SK-N-SH treated with all-trans-retinoic acid at 6 μM for 48 hours (cell line): ENCODE measurements at regions not wholly inside any gene's neighbourhood (a gene's known extent, or its start where the extent isn't known, plus 50 kb on each side); places are given as distances from the start of the nearest gene placed in this dataset.

ENCODE experiments used
- ATAC-seq: fragments of 200-7000 bp; cut with Tn5 transposase; 3 replicates; pipeline ENCODE4 v1.9.1; 2020; ENCODE audit warnings: mild to moderate bottlenecking, moderate library complexity
- BACH2 ChIP-seq: fragments of 250-450 bp; sonication (Bioruptor Pico); IDR thresholded peaks from 2 replicates; pipeline ENCODE4 v1.9.0; 2021; ENCODE audit warnings: mild to moderate bottlenecking, borderline replicate concordance
- CSDC2 ChIP-seq: fragments of 250-450 bp; sonication (Bioruptor Pico); IDR thresholded peaks from 2 replicates; pipeline ENCODE4 v1.5.0; 2020; ENCODE audit warnings: mild to moderate bottlenecking, moderate library complexity
- ESRRG ChIP-seq: fragments of 250-450 bp; sonication (Bioruptor Pico); IDR thresholded peaks from 2 replicates; pipeline ENCODE4 v1.6.1; 2021; ENCODE audit warnings: mild to moderate bottlenecking
- ISL1 ChIP-seq: fragments of 250-450 bp; sonication (Bioruptor Pico); IDR thresholded peaks from 2 replicates; pipeline ENCODE4 v2.1.2; 2022; ENCODE audit warnings: mild to moderate bottlenecking, moderate library complexity
- OSR1 ChIP-seq: fragments of 250-450 bp; sonication (Bioruptor Pico); IDR thresholded peaks from 2 replicates; pipeline ENCODE4 v1.8.0; 2022; ENCODE audit warnings: moderate library complexity, mild to moderate bottlenecking, inconsistent platforms
- PATZ1 ChIP-seq: fragments of 250-450 bp; sonication (Bioruptor Pico); IDR thresholded peaks from 2 replicates; pipeline ENCODE4 v1.8.0; 2020; ENCODE audit warnings: mild to moderate bottlenecking, moderate library complexity, borderline replicate concordance
- PPARA ChIP-seq: fragments of 250-450 bp; sonication (Bioruptor Pico); IDR thresholded peaks from 2 replicates; pipeline ENCODE4 v1.5.0; 2020; ENCODE audit warnings: mild to moderate bottlenecking, borderline replicate concordance
- RARB ChIP-seq: fragments of 250-450 bp; sonication (Bioruptor Pico); IDR thresholded peaks from 2 replicates; pipeline ENCODE4 v1.8.0; 2021; ENCODE audit warnings: mild to moderate bottlenecking, moderate library complexity
- SNAI2 ChIP-seq: fragments of 250-450 bp; sonication (Bioruptor Pico); IDR thresholded peaks from 2 replicates; pipeline ENCODE4 v1.5.0; 2020; ENCODE audit warnings: mild to moderate bottlenecking, moderate library complexity
- TCF4 ChIP-seq: fragments of 250-450 bp; sonication (Bioruptor Pico); IDR thresholded peaks from 2 replicates; pipeline ENCODE4 v1.8.0; 2021; ENCODE audit warnings: mild to moderate bottlenecking, moderate library complexity, borderline replicate concordance
- TOX ChIP-seq: fragments of 250-450 bp; sonication (Bioruptor Pico); IDR thresholded peaks from 2 replicates; pipeline ENCODE4 v1.8.0; 2021; ENCODE audit warnings: mild to moderate bottlenecking, moderate library complexity, borderline replicate concordance
- TSHZ2 ChIP-seq: fragments of 250-450 bp; sonication (Bioruptor Pico); IDR thresholded peaks from 2 replicates; pipeline ENCODE4 v1.5.0; 2020; ENCODE audit warnings: mild to moderate bottlenecking, moderate library complexity
- ZC3H10 ChIP-seq: fragments of 250-450 bp; sonication (Bioruptor Pico); IDR thresholded peaks from 2 replicates; pipeline ENCODE4 v1.5.1; 2021; ENCODE audit warnings: mild to moderate bottlenecking, moderate library complexity
- ZFP3 ChIP-seq: fragments of 250-450 bp; sonication (Bioruptor Pico); IDR thresholded peaks from 2 replicates; pipeline ENCODE4 v1.5.0; 2020; ENCODE audit warnings: mild to moderate bottlenecking, moderate library complexity
- ZFP30 ChIP-seq: fragments of 450-650 bp; formaldehyde crosslinking; IDR thresholded peaks from 2 replicates; pipeline ENCODE4 v1.5.0; 2022; ENCODE audit warnings: mild to moderate bottlenecking, moderate library complexity
- ZNF565 ChIP-seq: fragments of 450-650 bp; formaldehyde crosslinking; conservative IDR thresholded peaks from 2 replicates; pipeline ENCODE4 v1.5.0; 2020; ENCODE audit warnings: low read depth, mild to moderate bottlenecking, moderate library complexity
- ZNF70 ChIP-seq: fragments of 450-650 bp; formaldehyde crosslinking; IDR thresholded peaks from 2 replicates; pipeline ENCODE4 v1.5.0; 2020; ENCODE audit warnings: mild to moderate bottlenecking, moderate library complexity
- TF ChIP-seq, protein P1 (sequence below): fragments of 250-450 bp; sonication (Bioruptor Pico); IDR thresholded peaks from 2 replicates; pipeline ENCODE4 v1.8.0; 2021; ENCODE audit warnings: low read depth, mild to moderate bottlenecking, moderate library complexity, borderline replicate concordance
- TF ChIP-seq, protein P2 (sequence below): fragments of 250-450 bp; sonication (Bioruptor Pico); IDR thresholded peaks from 2 replicates; pipeline ENCODE4 v1.5.1; 2021; ENCODE audit warnings: mild to moderate bottlenecking, moderate library complexity
- TF ChIP-seq, protein P3 (sequence below): fragments of 250-450 bp; sonication (Bioruptor Pico); IDR thresholded peaks from 2 replicates; pipeline ENCODE4 v1.5.1; 2020; ENCODE audit warnings: low read depth, mild to moderate bottlenecking, moderate library complexity

DNA sequence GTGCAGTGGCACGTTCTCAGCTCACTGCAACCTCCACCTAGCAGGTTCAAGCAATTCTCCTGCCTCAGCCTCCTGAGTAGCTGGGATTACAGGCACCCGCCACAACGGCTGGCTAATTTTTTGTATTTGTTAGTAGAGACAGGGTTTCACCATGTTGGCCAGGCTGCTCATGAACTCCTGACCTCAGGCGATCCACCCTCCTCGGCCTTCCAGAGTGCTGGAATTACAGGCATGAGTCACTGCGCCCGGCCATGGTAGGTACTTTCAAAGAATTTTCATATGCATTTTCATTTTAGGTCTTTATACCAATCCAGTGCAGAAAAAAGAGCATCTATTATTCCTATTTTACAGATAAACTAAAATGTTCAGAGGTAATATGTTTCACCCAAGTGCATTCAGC is 411.3 kb upstream of the USP15 start:
- no peak for ATAC-seq

GRCh38 chr12:61853945-61854344 is 406.3 kb upstream of the USP15 start:
- no peak for ATAC-seq
- TF ChIP-seq ZNF565 (CRISPR knock-in tag) (no peak), TOX (no peak), ESRRG (CRISPR knock-in tag) (no peak), CSDC2 (CRISPR knock-in tag) (no peak), ZNF70 (CRISPR knock-in tag) (no peak), ZFP30 (CRISPR knock-in tag) (no peak), ZFP3 (CRISPR knock-in tag) (no peak), OSR1 (no peak), ISL1 (CRISPR knock-in tag) (no peak)
- TF ChIP-seq, protein P1, sequence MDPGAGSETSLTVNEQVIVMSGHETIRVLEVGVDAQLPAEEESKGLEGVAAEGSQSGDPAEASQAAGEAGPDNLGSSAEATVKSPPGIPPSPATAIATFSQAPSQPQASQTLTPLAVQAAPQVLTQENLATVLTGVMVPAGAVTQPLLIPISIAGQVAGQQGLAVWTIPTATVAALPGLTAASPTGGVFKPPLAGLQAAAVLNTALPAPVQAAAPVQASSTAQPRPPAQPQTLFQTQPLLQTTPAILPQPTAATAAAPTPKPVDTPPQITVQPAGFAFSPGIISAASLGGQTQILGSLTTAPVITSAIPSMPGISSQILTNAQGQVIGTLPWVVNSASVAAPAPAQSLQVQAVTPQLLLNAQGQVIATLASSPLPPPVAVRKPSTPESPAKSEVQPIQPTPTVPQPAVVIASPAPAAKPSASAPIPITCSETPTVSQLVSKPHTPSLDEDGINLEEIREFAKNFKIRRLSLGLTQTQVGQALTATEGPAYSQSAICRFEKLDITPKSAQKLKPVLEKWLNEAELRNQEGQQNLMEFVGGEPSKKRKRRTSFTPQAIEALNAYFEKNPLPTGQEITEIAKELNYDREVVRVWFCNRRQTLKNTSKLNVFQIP (CRISPR knock-in tag) = no peak
- TF ChIP-seq, protein P2, sequence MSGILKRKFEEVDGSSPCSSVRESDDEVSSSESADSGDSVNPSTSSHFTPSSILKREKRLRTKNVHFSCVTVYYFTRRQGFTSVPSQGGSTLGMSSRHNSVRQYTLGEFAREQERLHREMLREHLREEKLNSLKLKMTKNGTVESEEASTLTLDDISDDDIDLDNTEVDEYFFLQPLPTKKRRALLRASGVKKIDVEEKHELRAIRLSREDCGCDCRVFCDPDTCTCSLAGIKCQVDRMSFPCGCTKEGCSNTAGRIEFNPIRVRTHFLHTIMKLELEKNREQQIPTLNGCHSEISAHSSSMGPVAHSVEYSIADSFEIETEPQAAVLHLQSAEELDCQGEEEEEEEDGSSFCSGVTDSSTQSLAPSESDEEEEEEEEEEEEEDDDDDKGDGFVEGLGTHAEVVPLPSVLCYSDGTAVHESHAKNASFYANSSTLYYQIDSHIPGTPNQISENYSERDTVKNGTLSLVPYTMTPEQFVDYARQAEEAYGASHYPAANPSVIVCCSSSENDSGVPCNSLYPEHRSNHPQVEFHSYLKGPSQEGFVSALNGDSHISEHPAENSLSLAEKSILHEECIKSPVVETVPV (CRISPR knock-in tag) = no peak

More for the DNA sequence above, 411.3 kb upstream of the USP15 start:
- TF ChIP-seq ISL1 (CRISPR knock-in tag) (no peak), TSHZ2 (no peak), ESRRG (CRISPR knock-in tag) (no peak), ZNF70 (CRISPR knock-in tag) (no peak), ZNF565 (CRISPR knock-in tag) (no peak), PPARA (CRISPR knock-in tag) (no peak), ZC3H10 (CRISPR knock-in tag) (no peak), RARB (CRISPR knock-in tag) (no peak), CSDC2 (CRISPR knock-in tag) (no peak), TOX (no peak), SNAI2 (no peak), BACH2 (CRISPR knock-in tag) (no peak)
- TF ChIP-seq, protein P1 (CRISPR knock-in tag) = no peak

DNA sequence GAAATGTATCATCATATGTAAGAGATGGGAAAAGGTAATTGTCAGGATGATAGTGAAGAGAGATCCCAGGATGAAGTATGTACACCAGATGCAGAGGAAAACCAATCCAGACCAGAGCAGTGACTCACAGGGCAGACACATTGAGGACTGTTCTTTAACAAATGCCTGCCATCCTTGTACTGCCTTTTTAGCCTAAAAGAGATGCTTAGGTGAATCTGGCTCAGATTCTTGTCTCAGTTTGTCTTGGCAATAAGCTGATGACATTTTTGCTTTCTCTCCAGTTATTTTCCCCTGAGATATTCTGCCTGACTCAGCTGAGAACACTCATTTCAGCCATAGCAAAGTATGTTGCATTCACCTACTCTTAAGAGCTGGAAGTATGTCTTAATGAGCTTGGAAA is 405.3 kb upstream of the USP15 start:
- TF ChIP-seq, protein P2 (CRISPR knock-in tag) = no peak
- TF ChIP-seq TCF4 (no peak), RARB (CRISPR knock-in tag) (no peak), TSHZ2 (no peak), SNAI2 (no peak), PATZ1 (CRISPR knock-in tag) (no peak), ZNF565 (CRISPR knock-in tag) (no peak), ZFP3 (CRISPR knock-in tag) (no peak), OSR1 (no peak)
- TF ChIP-seq, protein P3, sequence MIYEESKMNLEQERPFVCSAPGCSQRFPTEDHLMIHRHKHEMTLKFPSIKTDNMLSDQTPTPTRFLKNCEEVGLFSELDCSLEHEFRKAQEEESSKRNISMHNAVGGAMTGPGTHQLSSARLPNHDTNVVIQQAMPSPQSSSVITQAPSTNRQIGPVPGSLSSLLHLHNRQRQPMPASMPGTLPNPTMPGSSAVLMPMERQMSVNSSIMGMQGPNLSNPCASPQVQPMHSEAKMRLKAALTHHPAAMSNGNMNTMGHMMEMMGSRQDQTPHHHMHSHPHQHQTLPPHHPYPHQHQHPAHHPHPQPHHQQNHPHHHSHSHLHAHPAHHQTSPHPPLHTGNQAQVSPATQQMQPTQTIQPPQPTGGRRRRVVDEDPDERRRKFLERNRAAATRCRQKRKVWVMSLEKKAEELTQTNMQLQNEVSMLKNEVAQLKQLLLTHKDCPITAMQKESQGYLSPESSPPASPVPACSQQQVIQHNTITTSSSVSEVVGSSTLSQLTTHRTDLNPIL (CRISPR knock-in tag) = no peak
- ATAC-seq = no peak
